HepG2 (cell line): ENCODE measurements at regions not wholly inside any gene's neighbourhood (a gene's known extent, or its start where the extent isn't known, plus 50 kb on each side); places are given as distances from the start of the nearest gene placed in this dataset.

Experiments
- ATAC-seq: fragments of 200-7000 bp; cut with Tn5 transposase; 3 replicates; pipeline ENCODE4 v1.9.1; 2020; ENCODE audit warnings: mild to moderate bottlenecking, moderate library complexity
- BruUV-seq: library from RNA; stranded (reverse); fragments of 400-500 nt; replicated peaks from 2 replicates; lab custom pipeline; 2021; lab: Mats Ljungman, UMichigan
- CTCF ChIA-PET: fragments of 300-600 bp; formaldehyde crosslinking; extraction: SDS; loops from one replicate; lab custom pipeline; 2021; ENCODE audit warnings: low total read pairs, inconsistent platforms, low intra/inter-chr PET ratio; lab: Yijun Ruan, JAX
- POLR2A ChIA-PET: fragments of 350-600 bp; sonication (Branson Sonifier 250); formaldehyde crosslinking; loops from one replicate; lab custom pipeline; 2020; ENCODE audit warnings: antibody characterized with exemption, inconsistent platforms; lab: Yijun Ruan, JAX
- DNase-seq: peaks from one replicate; pipeline ENCODE4 v3.0.0-alpha.2; 2015; ENCODE audit warnings: low spot score
- FAIRE-seq: peaks from 3 replicates; lab custom pipeline; 2011; peaks lifted over from hg19 to GRCh38; lab: Jason Lieb, UNC
- H2AFZ ChIP-seq: one replicate; pipeline ENCODE4 v1.6.1; 2011; ENCODE audit warnings: low read length, inconsistent platforms
- H3K27ac ChIP-seq: fragments of 300-600 bp; 3 replicates; pipeline ENCODE4 v1.8.0; 2011; ENCODE audit warnings: mixed run types, mild to moderate bottlenecking, mixed read lengths, low read length, inconsistent platforms; ENCODE audit not compliant: insufficient read depth; ENCODE audit errors: extremely low read length
- H3K27me3 ChIP-seq, 2 experiments: fragments of 200-600 bp in 1 of 2; 2 replicates in 1 of 2; 3 replicates in 1 of 2; pipeline versions ENCODE4 v1.6.0 to v1.8.0; 2011; ENCODE audit warnings: low read length in 2 of 2, mild to moderate bottlenecking in 2 of 2, moderate library complexity in 2 of 2, inconsistent platforms in 1 of 2; ENCODE audit not compliant: insufficient read depth in 2 of 2, control insufficient read depth in 1 of 2
- H3K36me3 ChIP-seq, 2 experiments: fragments of 200-600 bp in 1 of 2; replicated peaks in 1 of 2; 2 replicates in 1 of 2; 3 replicates in 1 of 2; pipeline versions ENCODE4 v1.5.1 to v1.8.0; 2011; ENCODE audit warnings: low read length in 2 of 2, inconsistent platforms in 1 of 2; ENCODE audit not compliant: insufficient read depth in 2 of 2, control insufficient read depth in 1 of 2
- H3K4me1 ChIP-seq: 2 replicates; pipeline ENCODE4 v1.5.1; 2012; ENCODE audit warnings: low read length, inconsistent platforms; ENCODE audit not compliant: insufficient read depth
- H3K4me2 ChIP-seq: 2 replicates; pipeline ENCODE4 v1.6.0; 2011; ENCODE audit warnings: low read depth, low read length, inconsistent platforms
- H3K4me3 ChIP-seq, 3 experiments: fragments of 200-600 bp in 1 of 3; sonication (generic), shearing (Covaris generic) in 1 of 3; replicated peaks in 1 of 3; 2 replicates each; pipeline ENCODE4 v1.5.1; 2011 to 2016; ENCODE audit warnings: low read length in 3 of 3, inconsistent platforms in 2 of 3, low read depth in 2 of 3, mild to moderate bottlenecking in 2 of 3, control low read depth in 1 of 3, mixed read lengths in 1 of 3; ENCODE audit not compliant: insufficient read depth in 1 of 3
- H3K79me2 ChIP-seq: one replicate; pipeline ENCODE4 v1.6.1; 2011; ENCODE audit warnings: low read length, inconsistent platforms; ENCODE audit not compliant: insufficient read depth
- H3K9ac ChIP-seq: 2 replicates; pipeline ENCODE4 v1.6.0; 2011; ENCODE audit warnings: mild to moderate bottlenecking, low read depth, low read length, inconsistent platforms; ENCODE audit not compliant: insufficient read depth
- H3K9me3 ChIP-seq: 2 replicates; pipeline ENCODE4 v1.5.1; 2012; ENCODE audit warnings: mild to moderate bottlenecking, low read length
- H4K20me1 ChIP-seq: 2 replicates; pipeline ENCODE4 v1.6.0; 2011; ENCODE audit warnings: inconsistent platforms, mild to moderate bottlenecking, low read length, moderate library complexity; ENCODE audit not compliant: insufficient read depth
- DPF2 ChIP-seq: sonication (generic); formaldehyde crosslinking; IDR thresholded peaks from 2 replicates; pipeline ENCODE4 v1.4.0; 2020; ENCODE audit warnings: mild to moderate bottlenecking, low read depth, missing genetic modification reagents, borderline replicate concordance
- KDM4B ChIP-seq: sonication (generic); formaldehyde crosslinking; IDR thresholded peaks from 2 replicates; pipeline ENCODE4 v1.4.0; 2020; ENCODE audit warnings: missing genetic modification reagents
- MTA1 ChIP-seq: sonication (generic); formaldehyde crosslinking; IDR thresholded peaks from 2 replicates; pipeline ENCODE4 v1.4.0; 2020; ENCODE audit warnings: missing genetic modification reagents, mild to moderate bottlenecking, borderline replicate concordance
- NR1H2 ChIP-seq: sonication (generic); formaldehyde crosslinking; IDR thresholded peaks from 2 replicates; pipeline ENCODE4 v1.8.1; 2022; ENCODE audit warnings: low read depth, missing genetic modification reagents, borderline replicate concordance
- POLR2A ChIP-seq, 2 experiments: IDR thresholded peaks; 2 replicates each; pipeline ENCODE4 v1.6.1; 2011; ENCODE audit warnings: low read depth in 2 of 2, low read length in 2 of 2, mild to moderate bottlenecking in 1 of 2, moderate library complexity in 1 of 2; ENCODE audit not compliant: insufficient read depth in 1 of 2
- RFX5 ChIP-seq: IDR thresholded peaks from 2 replicates; pipeline ENCODE4 v1.6.1; 2011; ENCODE audit warnings: low read depth, low read length, improper control_type of control experiment
- STAG1 ChIP-seq: sonication (generic); formaldehyde crosslinking; IDR thresholded peaks from 2 replicates; pipeline ENCODE4 v1.4.0; 2020; ENCODE audit warnings: missing genetic modification reagents
- STAT5B ChIP-seq: sonication (generic); formaldehyde crosslinking; IDR thresholded peaks from 2 replicates; pipeline ENCODE4 v1.4.0; 2020; ENCODE audit warnings: missing genetic modification reagents
- ZFP82 ChIP-seq: sonication (generic); formaldehyde crosslinking; IDR thresholded peaks from 2 replicates; pipeline ENCODE4 v1.5.1; 2020; ENCODE audit warnings: mild to moderate bottlenecking, missing genetic modification reagents, borderline replicate concordance
- ZFYVE20 ChIP-seq: sonication (generic); formaldehyde crosslinking; IDR thresholded peaks from 2 replicates; pipeline ENCODE4 v1.8.0; 2023; ENCODE audit warnings: low read depth, mild to moderate bottlenecking, moderate library complexity, missing genetic modification reagents, borderline replicate concordance
- ZNF232 ChIP-seq: sonication (generic); formaldehyde crosslinking; IDR thresholded peaks from 2 replicates; pipeline ENCODE4 v1.4.0; 2020; ENCODE audit warnings: missing genetic modification reagents, borderline replicate concordance
- ZNF562 ChIP-seq: sonication (generic); formaldehyde crosslinking; IDR thresholded peaks from 2 replicates; pipeline ENCODE4 v1.8.0; 2022; ENCODE audit warnings: missing genetic modification reagents, borderline replicate concordance
- ZNF564 ChIP-seq: sonication (generic); formaldehyde crosslinking; IDR thresholded peaks from 2 replicates; pipeline ENCODE4 v1.8.1; 2023; ENCODE audit warnings: mild to moderate bottlenecking, missing genetic modification reagents
- ZNF800 ChIP-seq: sonication (generic); formaldehyde crosslinking; IDR thresholded peaks from 2 replicates; pipeline ENCODE4 v1.4.0; 2020; ENCODE audit warnings: missing genetic modification reagents
- ZNF850 ChIP-seq: sonication (generic); formaldehyde crosslinking; conservative IDR thresholded peaks from 2 replicates; pipeline ENCODE4 v1.9.0; 2021; ENCODE audit warnings: mild to moderate bottlenecking, missing genetic modification reagents
- ZNF891 ChIP-seq: sonication (generic); formaldehyde crosslinking; IDR thresholded peaks from 2 replicates; pipeline ENCODE4 v1.5.0; 2020; ENCODE audit warnings: mild to moderate bottlenecking, missing genetic modification reagents
- WGBS: methylation state at CpG from one replicate; pipeline ENCODE4 v1.1.6; 2017; ENCODE audit warnings: low lambda C conversion rate; 5-methylcytosine and 5-hydroxymethylcytosine counted together
- in situ Hi-C: cut with HindIII; loops from 2 replicates; pipeline ENCODE4 v1.10.0; 2017; ENCODE audit warnings: low pct_unique_long_range_greater_than_20kb; ENCODE audit not compliant: extremely low pct_ligation_motif_present
- intact Hi-C: fragments of 100-400 bp; cut with micrococcal nuclease; formaldehyde crosslinking; loops from one replicate; pipeline ENCODE4 v1.10.0; 2022; ENCODE audit not compliant: unreplicated experiment
- TF ChIP-seq, protein P1 (sequence below): IDR thresholded peaks from 2 replicates; pipeline ENCODE4 v1.6.1; 2016; ENCODE audit warnings: mild to moderate bottlenecking, missing biosample characterization, missing genetic modification reagents
- TF ChIP-seq, protein P2 (sequence below): sonication (generic); formaldehyde crosslinking; IDR thresholded peaks from 2 replicates; pipeline ENCODE4 v1.4.0; 2020; ENCODE audit warnings: missing genetic modification reagents
- TF ChIP-seq, protein P3 (sequence below): sonication (generic); formaldehyde crosslinking; IDR thresholded peaks from 2 replicates; pipeline ENCODE4 v1.4.0; 2020; ENCODE audit warnings: missing genetic modification reagents

DNA sequence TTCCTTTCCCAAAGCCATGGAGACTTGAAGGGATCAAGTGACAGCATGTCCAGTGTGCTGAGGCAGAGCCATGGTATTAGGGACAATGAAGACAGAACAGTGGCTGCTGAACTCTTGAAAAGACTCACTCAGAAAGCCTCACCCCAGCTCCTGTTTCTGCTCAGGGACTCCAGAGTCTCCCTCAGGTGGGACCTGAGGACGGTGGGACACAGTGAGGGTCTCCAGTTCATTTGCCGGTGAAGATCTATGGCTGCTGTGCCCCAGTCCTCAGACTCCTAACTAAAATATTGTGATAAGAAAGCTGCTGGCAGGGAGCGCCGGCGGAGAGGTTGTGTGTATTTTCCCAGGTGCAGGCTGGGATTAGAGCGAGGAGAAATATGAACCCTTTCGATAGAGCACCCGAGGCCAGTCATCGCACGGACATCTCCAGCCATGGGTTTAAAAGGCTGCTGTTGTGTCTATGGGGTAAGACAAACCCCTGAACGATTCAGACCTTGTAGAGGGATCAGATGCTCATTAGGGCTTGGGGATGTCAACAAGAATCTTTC, 57.2 kb downstream of the C7orf25 start (continued):
- TF ChIP-seq, protein P1, sequence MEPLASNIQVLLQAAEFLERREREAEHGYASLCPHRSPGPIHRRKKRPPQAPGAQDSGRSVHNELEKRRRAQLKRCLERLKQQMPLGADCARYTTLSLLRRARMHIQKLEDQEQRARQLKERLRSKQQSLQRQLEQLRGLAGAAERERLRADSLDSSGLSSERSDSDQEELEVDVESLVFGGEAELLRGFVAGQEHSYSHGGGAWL (CRISPR knock-in tag): no peak
- TF ChIP-seq STAG1 (no peak), ZNF800 (CRISPR knock-in tag) (no peak), STAT5B (no peak), ZNF232 (CRISPR knock-in tag) (no peak), POLR2A (IDR thresholded peaks at IDR 0.05; ENCODE audit: insufficient read depth in 1 of 2, low read depth in 2 of 2, low read length in 2 of 2) (no peak), RFX5 (no peak), KDM4B (CRISPR knock-in tag) (no peak), DPF2 (CRISPR knock-in tag) (no peak), ZNF850 (CRISPR knock-in tag) (no peak), MTA1 (CRISPR knock-in tag) (no peak), ZNF564 (CRISPR knock-in tag) (no peak)
- TF ChIP-seq, protein P2, sequence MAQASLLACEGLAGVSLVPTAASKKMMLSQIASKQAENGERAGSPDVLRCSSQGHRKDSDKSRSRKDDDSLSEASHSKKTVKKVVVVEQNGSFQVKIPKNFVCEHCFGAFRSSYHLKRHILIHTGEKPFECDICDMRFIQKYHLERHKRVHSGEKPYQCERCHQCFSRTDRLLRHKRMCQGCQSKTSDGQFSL (CRISPR knock-in tag): no peak

GRCh38 chr7:42852531-42852930, 59.3 kb downstream of the C7orf25 start:
- H3K27me3 ChIP-seq: peaks cover 0 to 12% of the 10 kb centered on the region in 2 experiments; a peak in 1 of 5 replicates
- DNase-seq (no peak), FAIRE-seq (no peak), ATAC-seq (no peak)
- H3K9ac ChIP-seq: no peak overlapping the region
- in situ Hi-C loops: no loop called here
- H3K79me2 ChIP-seq: no peaks in the 10 kb centered on the region
- no peaks in the 10 kb centered on the region for H4K20me1 ChIP-seq
- no peak overlapping the region for H3K27ac ChIP-seq
- 8% methylated on average over 4 of the region's 4 CpGs for WGBS
- no peak overlapping the region for H3K4me2 ChIP-seq
- no peaks in the 10 kb centered on the region for H3K9me3 ChIP-seq
- no peak overlapping the region for H2AFZ ChIP-seq
- no TSS peak for BruUV-seq
- H3K4me1 ChIP-seq: no peaks in the 10 kb centered on the region
- no peaks in the 10 kb centered on the region for H3K36me3 ChIP-seq
- ChIA-PET POLR2A (no interaction called here), CTCF (no interaction called here)
- intact Hi-C loops: no loop called here
- no peak overlapping the region for H3K4me3 ChIP-seq
- TF ChIP-seq ZFYVE20 (CRISPR knock-in tag) (no peak), ZFP82 (no peak), NR1H2 (CRISPR knock-in tag) (no peak), ZNF891 (CRISPR knock-in tag) (no peak), ZNF562 (CRISPR knock-in tag) (no peak)
- TF ChIP-seq, protein P3, sequence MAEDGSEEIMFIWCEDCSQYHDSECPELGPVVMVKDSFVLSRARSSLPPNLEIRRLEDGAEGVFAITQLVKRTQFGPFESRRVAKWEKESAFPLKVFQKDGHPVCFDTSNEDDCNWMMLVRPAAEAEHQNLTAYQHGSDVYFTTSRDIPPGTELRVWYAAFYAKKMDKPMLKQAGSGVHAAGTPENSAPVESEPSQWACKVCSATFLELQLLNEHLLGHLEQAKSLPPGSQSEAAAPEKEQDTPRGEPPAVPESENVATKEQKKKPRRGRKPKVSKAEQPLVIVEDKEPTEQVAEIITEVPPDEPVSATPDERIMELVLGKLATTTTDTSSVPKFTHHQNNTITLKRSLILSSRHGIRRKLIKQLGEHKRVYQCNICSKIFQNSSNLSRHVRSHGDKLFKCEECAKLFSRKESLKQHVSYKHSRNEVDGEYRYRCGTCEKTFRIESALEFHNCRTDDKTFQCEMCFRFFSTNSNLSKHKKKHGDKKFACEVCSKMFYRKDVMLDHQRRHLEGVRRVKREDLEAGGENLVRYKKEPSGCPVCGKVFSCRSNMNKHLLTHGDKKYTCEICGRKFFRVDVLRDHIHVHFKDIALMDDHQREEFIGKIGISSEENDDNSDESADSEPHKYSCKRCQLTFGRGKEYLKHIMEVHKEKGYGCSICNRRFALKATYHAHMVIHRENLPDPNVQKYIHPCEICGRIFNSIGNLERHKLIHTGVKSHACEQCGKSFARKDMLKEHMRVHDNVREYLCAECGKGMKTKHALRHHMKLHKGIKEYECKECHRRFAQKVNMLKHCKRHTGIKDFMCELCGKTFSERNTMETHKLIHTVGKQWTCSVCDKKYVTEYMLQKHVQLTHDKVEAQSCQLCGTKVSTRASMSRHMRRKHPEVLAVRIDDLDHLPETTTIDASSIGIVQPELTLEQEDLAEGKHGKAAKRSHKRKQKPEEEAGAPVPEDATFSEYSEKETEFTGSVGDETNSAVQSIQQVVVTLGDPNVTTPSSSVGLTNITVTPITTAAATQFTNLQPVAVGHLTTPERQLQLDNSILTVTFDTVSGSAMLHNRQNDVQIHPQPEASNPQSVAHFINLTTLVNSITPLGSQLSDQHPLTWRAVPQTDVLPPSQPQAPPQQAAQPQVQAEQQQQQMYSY (CRISPR knock-in tag): no peak
